HL-60 (cell line): ENCODE measurements at regions not wholly inside any gene's neighbourhood (a gene's known extent, or its start where the extent isn't known, plus 50 kb on each side); places are given as distances from the start of the nearest gene placed in this dataset.

Experiments used
- DNase-seq, 2 experiments: peaks; one replicate each; pipeline ENCODE4 v3.0.0-alpha.2; 2010 to 2020; ENCODE audit warnings: low read depth in 1 of 2, low spot score in 1 of 2
- H3K27ac ChIP-seq: fragments of 250-450 bp; sonication (Bioruptor Pico); replicated peaks from 2 replicates; pipeline ENCODE4 v1.5.1; 2020; ENCODE audit warnings: mild to moderate bottlenecking, moderate library complexity
- H3K27me3 ChIP-seq: fragments of 250-450 bp; sonication (Bioruptor Pico); 2 replicates; pipeline ENCODE4 v1.5.1; 2021; ENCODE audit warnings: mild to moderate bottlenecking, moderate library complexity; ENCODE audit not compliant: insufficient read depth, poor library complexity, severe bottlenecking
- H3K4me3 ChIP-seq: replicated peaks from 2 replicates; pipeline ENCODE4 v1.5.1; 2011; ENCODE audit warnings: mild to moderate bottlenecking, control low read depth, low read length; ENCODE audit not compliant: insufficient read depth
- GABPA ChIP-seq: IDR thresholded peaks from 2 replicates; pipeline ENCODE4 v1.6.1; 2012; ENCODE audit warnings: low read depth
- POLR2AphosphoS5 ChIP-seq: IDR thresholded peaks from 2 replicates; pipeline ENCODE4 v1.6.1; 2012; ENCODE audit warnings: low read depth
- SPI1 ChIP-seq: IDR thresholded peaks from 2 replicates; pipeline ENCODE4 v1.6.1; 2012; ENCODE audit warnings: low read depth, mild to moderate bottlenecking, borderline replicate concordance
- TF ChIP-seq, protein P1 (sequence below): IDR thresholded peaks from 2 replicates; pipeline ENCODE4 v1.6.1; 2012; ENCODE audit warnings: low read depth; ENCODE audit not compliant: insufficient replicate concordance
- TF ChIP-seq, protein P2 (sequence below): IDR thresholded peaks from one replicate; pipeline ENCODE4 v1.5.1; 2011; ENCODE audit warnings: low read length, control low read depth, inconsistent platforms; ENCODE audit not compliant: insufficient read depth

DNA sequence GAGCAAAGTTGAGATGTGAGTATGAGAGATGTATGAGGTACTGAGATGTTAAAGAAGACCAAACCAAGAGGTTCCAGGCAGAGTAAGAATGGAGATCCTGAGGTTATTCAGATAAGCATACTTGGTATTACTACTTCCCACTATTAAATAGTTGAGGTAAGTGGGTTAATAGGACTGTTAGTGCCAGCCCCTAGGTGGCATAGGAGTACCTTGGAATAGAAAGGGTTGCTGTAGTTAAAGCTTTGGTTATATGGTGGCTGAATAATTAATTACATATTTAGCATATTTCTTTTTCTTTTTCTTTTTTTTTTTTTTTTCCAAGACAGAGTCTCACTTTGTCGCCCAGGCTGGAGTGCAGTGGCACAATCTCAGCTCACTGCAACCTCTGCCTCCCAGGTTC, 397.9 kb upstream of the TMPRSS15 start:
- no peaks in the 10 kb centered on the region for H3K27me3 ChIP-seq
- no peak overlapping the region for H3K27ac ChIP-seq
- no peak overlapping the region for H3K4me3 ChIP-seq
- DNase-seq, result no peak
- no peak for TF ChIP-seq GABPA
- TF ChIP-seq, protein P1, sequence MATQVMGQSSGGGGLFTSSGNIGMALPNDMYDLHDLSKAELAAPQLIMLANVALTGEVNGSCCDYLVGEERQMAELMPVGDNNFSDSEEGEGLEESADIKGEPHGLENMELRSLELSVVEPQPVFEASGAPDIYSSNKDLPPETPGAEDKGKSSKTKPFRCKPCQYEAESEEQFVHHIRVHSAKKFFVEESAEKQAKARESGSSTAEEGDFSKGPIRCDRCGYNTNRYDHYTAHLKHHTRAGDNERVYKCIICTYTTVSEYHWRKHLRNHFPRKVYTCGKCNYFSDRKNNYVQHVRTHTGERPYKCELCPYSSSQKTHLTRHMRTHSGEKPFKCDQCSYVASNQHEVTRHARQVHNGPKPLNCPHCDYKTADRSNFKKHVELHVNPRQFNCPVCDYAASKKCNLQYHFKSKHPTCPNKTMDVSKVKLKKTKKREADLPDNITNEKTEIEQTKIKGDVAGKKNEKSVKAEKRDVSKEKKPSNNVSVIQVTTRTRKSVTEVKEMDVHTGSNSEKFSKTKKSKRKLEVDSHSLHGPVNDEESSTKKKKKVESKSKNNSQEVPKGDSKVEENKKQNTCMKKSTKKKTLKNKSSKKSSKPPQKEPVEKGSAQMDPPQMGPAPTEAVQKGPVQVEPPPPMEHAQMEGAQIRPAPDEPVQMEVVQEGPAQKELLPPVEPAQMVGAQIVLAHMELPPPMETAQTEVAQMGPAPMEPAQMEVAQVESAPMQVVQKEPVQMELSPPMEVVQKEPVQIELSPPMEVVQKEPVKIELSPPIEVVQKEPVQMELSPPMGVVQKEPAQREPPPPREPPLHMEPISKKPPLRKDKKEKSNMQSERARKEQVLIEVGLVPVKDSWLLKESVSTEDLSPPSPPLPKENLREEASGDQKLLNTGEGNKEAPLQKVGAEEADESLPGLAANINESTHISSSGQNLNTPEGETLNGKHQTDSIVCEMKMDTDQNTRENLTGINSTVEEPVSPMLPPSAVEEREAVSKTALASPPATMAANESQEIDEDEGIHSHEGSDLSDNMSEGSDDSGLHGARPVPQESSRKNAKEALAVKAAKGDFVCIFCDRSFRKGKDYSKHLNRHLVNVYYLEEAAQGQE, result no peak
- TF ChIP-seq, protein P2, sequence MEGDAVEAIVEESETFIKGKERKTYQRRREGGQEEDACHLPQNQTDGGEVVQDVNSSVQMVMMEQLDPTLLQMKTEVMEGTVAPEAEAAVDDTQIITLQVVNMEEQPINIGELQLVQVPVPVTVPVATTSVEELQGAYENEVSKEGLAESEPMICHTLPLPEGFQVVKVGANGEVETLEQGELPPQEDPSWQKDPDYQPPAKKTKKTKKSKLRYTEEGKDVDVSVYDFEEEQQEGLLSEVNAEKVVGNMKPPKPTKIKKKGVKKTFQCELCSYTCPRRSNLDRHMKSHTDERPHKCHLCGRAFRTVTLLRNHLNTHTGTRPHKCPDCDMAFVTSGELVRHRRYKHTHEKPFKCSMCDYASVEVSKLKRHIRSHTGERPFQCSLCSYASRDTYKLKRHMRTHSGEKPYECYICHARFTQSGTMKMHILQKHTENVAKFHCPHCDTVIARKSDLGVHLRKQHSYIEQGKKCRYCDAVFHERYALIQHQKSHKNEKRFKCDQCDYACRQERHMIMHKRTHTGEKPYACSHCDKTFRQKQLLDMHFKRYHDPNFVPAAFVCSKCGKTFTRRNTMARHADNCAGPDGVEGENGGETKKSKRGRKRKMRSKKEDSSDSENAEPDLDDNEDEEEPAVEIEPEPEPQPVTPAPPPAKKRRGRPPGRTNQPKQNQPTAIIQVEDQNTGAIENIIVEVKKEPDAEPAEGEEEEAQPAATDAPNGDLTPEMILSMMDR, result no peak
- TF ChIP-seq POLR2AphosphoS5, result no peak
- TF ChIP-seq SPI1, result no peak

DNA sequence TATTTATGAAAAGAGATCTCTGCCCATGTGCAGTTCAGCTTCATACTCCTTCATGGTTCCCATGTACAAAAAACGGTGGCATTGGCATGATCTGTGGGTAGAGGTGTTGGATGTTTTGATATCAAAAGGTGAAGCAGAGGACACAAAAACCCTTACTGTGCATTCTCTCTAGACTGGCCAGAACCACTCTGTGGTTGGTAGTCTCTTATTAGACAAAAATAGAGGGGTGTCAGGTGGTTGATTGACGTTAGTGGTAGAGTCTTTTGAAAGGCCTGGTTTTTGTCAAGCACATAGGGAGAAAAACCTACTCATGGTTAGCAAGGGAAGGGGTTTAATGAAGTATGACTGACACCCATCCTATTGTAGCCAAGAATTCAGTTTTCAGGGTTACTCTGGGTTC, 400.0 kb upstream of the TMPRSS15 start:
- H3K27me3 ChIP-seq, result no peaks in the 10 kb centered on the region
- no peak for DNase-seq
- TF ChIP-seq SPI1, result no peak
- TF ChIP-seq, protein P2, result no peak
- TF ChIP-seq GABPA, result no peak
- no peak for TF ChIP-seq POLR2AphosphoS5
- TF ChIP-seq, protein P1, result no peak
- no peak overlapping the region for H3K4me3 ChIP-seq
- no peak overlapping the region for H3K27ac ChIP-seq

DNA sequence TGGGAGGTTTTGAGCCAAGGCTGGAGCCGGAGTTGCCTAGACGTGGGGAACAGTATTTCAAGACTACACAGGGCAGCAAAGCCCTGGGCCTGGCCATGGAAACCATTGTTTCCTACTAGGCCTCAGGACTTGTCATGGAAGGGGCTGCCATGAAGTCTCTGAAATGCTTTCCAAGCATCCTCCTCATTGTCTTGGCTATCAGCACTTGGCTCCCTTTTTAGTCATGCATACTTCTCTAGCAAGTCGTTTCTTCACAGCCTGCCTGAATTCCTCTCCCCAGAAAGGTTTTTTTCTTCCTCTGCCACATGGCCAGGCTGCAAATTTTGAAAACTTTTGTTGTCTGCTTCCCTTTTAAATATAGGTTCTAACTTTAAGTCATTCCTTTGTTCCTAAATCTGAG, 406.6 kb upstream of the TMPRSS15 start:
- no peak for DNase-seq
- Histone ChIP-seq H3K27me3 (no peaks in the 10 kb centered on the region), H3K27ac (no peak overlapping the region), H3K4me3 (no peak overlapping the region)
- TF ChIP-seq GABPA, result no peak
- TF ChIP-seq POLR2AphosphoS5, result no peak
- TF ChIP-seq, protein P2, result no peak
- TF ChIP-seq SPI1, result no peak
- TF ChIP-seq, protein P1, result no peak
